H7 (cell line): ENCODE measurements at regions not wholly inside any gene's neighbourhood (a gene's known extent, or its start where the extent isn't known, plus 50 kb on each side); places are given as distances from the start of the nearest gene placed in this dataset.

Source experiments
- DNase-seq: peaks from one replicate; pipeline ENCODE4 v3.0.0; 2012
- H3K27me3 ChIP-seq: 2 replicates; pipeline ENCODE4 v1.6.0; 2011; ENCODE audit warnings: mild to moderate bottlenecking, low read length; ENCODE audit not compliant: control insufficient read depth, insufficient read depth
- H3K36me3 ChIP-seq: replicated peaks from 2 replicates; pipeline ENCODE4 v1.5.1; 2011; ENCODE audit warnings: low read length; ENCODE audit not compliant: control insufficient read depth, insufficient read depth
- H3K4me3 ChIP-seq: 2 replicates; pipeline ENCODE4 v1.5.1; 2011; ENCODE audit warnings: low read depth, mild to moderate bottlenecking, control low read depth, low read length, moderate library complexity; ENCODE audit not compliant: insufficient read depth

GRCh38 chr3:40701016-40701588 lies 176.3 kb downstream of the ZNF621 start:
- Histone ChIP-seq H3K4me3 (no peak overlapping the region), H3K27me3 (no peaks in the 10 kb centered on the region), H3K36me3 (no peaks in the 10 kb centered on the region)
- no peak for DNase-seq

DNA sequence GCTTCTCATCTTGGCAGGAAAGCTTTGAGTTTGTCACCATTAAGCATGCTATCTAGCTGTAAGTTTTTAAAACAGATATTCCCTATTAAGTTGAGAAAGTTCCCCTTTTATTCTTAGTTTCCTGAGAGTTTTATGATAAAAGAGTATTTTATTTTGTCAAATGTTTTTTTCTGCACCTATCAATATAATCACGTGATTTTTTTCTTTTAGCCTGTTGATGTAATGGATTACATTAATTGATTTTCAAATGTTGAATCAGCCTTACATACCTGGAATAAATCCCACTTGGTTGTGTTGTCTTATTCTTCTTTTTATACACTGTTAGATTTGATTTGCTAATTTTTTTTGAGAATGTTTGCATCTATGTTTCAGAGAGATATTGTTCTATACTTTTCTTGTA lies 179.5 kb downstream of the ZNF621 start:
- no peaks in the 10 kb centered on the region for H3K27me3 ChIP-seq
- no peaks in the 10 kb centered on the region for H3K36me3 ChIP-seq
- DNase-seq = no peak
- no peak overlapping the region for H3K4me3 ChIP-seq

- Histone ChIP-seq H3K36me3 (no peaks in the 10 kb centered on the region), H3K4me3 (no peak overlapping the region), H3K27me3 (no peaks in the 10 kb centered on the region)
- no peak for DNase-seq
Observed at GRCh38 chr3:40705663-40706062, 180.9 kb downstream of the ZNF621 start.

GRCh38 chr3:40713306-40713705 lies 188.5 kb downstream of the ZNF621 start:
- H3K36me3 ChIP-seq = no peaks in the 10 kb centered on the region
- H3K4me3 ChIP-seq = no peak overlapping the region
- no peak for DNase-seq
- no peaks in the 10 kb centered on the region for H3K27me3 ChIP-seq

- DNase-seq = no peak
- no peaks in the 10 kb centered on the region for H3K36me3 ChIP-seq
- no peaks in the 10 kb centered on the region for H3K27me3 ChIP-seq
- no peak overlapping the region for H3K4me3 ChIP-seq
Observed at GRCh38 chr3:40713795-40714194, 189.0 kb downstream of the ZNF621 start.

- DNase-seq = no peak
- no peaks in the 10 kb centered on the region for H3K36me3 ChIP-seq
- no peaks in the 10 kb centered on the region for H3K27me3 ChIP-seq
- no peak overlapping the region for H3K4me3 ChIP-seq
Observed at GRCh38 chr3:40714771-40715345, 190.1 kb downstream of the ZNF621 start.

GRCh38 chr3:40715551-40715950 lies 190.8 kb downstream of the ZNF621 start:
- DNase-seq = no peak
- no peaks in the 10 kb centered on the region for H3K27me3 ChIP-seq
- no peaks in the 10 kb centered on the region for H3K36me3 ChIP-seq
- H3K4me3 ChIP-seq = no peak overlapping the region

DNA sequence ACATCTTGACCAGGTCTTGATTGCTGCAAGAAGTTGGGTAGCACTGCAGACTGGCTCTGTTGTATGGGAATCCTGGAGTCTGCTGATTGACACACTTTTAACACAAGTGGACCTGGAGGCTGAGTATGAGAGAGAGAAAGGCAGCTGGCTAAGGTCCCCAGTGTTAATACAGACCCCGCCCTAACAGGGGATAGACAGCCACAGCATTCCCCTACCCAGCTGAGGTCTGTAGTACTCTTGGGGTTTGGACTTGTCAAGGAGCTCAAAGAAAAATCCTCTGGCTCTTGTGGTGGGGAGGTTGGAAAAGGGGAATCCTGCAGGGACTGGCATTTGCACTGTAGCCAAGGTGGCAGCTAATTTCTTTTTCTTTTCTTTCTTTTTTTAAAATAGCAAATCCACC lies 192.7 kb downstream of the ZNF621 start:
- no peaks in the 10 kb centered on the region for H3K27me3 ChIP-seq
- no peak for DNase-seq
- H3K4me3 ChIP-seq = no peak overlapping the region
- no peaks in the 10 kb centered on the region for H3K36me3 ChIP-seq

DNA sequence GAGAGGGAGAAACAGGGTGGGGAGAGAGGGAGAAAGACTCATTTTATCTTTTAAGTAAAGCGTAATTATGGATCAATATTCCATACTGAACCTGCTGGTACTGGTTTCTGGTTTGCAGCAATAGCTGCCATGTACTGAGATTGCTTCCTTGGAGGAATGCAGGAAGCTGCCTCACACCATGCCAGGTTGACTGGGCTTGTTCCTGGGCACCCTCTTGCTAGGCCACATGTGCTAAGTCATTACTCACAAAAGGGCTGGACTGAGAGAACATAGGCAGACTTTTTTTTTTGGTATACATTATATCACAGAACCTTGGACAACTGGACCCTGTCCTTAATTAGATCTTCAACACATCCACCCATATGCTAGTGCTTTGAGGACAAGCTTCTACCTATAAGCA lies 193.4 kb downstream of the ZNF621 start:
- no peaks in the 10 kb centered on the region for H3K36me3 ChIP-seq
- H3K27me3 ChIP-seq = no peaks in the 10 kb centered on the region
- no peak for DNase-seq
- no peak overlapping the region for H3K4me3 ChIP-seq

DNA sequence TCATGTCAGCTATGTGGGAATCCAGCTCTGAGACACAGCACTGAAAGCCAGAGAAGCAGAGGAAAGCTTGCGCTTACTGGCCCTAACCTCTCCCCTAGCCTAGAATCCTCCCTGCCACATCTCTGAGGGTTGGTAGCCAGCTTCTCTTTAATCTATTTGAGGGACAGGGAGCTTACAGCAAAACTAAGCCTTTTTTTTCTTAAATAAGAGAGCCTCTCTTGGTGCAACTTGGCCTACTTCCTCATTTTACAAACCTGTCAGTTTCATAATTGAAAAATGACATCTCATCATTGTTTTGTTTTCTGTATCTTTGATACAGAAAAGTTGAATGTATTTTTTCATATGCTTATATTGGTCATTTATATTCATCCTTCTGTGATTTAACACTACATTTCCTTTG lies 193.9 kb downstream of the ZNF621 start:
- no peak for DNase-seq
- H3K27me3 ChIP-seq = no peaks in the 10 kb centered on the region
- H3K36me3 ChIP-seq = no peaks in the 10 kb centered on the region
- no peak overlapping the region for H3K4me3 ChIP-seq

- Histone ChIP-seq H3K27me3 (no peaks in the 10 kb centered on the region), H3K4me3 (no peak overlapping the region), H3K36me3 (no peaks in the 10 kb centered on the region)
- DNase-seq = no peak
Observed at GRCh38 chr3:40719660-40720287, 195.0 kb downstream of the ZNF621 start.

GRCh38 chr3:40720341-40720740 lies 195.6 kb downstream of the ZNF621 start:
- Histone ChIP-seq H3K27me3 (no peaks in the 10 kb centered on the region), H3K36me3 (no peaks in the 10 kb centered on the region), H3K4me3 (no peak overlapping the region)
- DNase-seq = no peak

DNA sequence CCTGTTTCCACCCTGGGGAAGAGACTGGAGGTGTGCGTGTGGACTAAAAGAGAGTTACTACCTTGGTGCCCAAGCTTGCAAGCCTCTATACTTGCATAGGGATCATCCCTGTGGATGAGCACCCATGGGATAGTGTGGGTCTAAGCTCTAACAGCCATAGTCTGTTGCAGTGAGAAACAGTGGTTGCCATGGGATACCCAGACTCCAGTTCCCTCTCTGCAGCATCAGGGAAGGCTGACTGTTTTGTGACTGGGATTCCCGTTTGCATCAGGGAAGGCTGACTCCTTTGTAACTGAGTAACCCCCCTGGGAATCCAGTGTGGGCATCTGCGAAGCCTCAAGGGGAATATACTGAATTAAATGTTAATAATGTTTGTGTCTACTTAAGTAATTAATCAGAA lies 196.1 kb downstream of the ZNF621 start:
- no peak for DNase-seq
- no peak overlapping the region for H3K4me3 ChIP-seq
- no peaks in the 10 kb centered on the region for H3K36me3 ChIP-seq
- no peaks in the 10 kb centered on the region for H3K27me3 ChIP-seq

- Histone ChIP-seq H3K27me3 (no peaks in the 10 kb centered on the region), H3K36me3 (no peaks in the 10 kb centered on the region), H3K4me3 (no peak overlapping the region)
- DNase-seq = no peak
Observed at GRCh38 chr3:40723083-40723660, 198.4 kb downstream of the ZNF621 start.

DNA sequence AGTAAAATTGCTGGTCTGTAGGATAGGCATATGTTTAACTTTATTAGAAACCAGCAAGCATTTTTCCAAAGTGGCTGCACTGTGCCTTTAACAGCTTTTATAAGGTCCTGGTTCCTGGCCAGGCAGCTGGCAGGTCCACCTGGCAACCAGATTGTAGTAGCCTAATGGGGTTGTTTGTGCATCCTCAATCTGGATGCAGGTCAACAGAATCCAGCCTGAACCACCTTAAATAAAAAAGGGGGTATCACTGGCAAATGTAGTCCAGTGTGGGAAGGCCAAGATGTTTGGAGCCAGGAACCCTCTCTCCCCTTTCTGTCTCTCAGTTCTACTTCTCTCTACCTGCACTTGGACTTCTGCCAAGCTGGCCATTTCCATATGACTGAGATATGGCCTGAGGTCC lies 200.3 kb downstream of the ZNF621 start:
- Histone ChIP-seq H3K36me3 (no peaks in the 10 kb centered on the region), H3K27me3 (no peaks in the 10 kb centered on the region), H3K4me3 (no peak overlapping the region)
- DNase-seq = no peak
